ENCODE measurements at regions not wholly inside any gene's neighbourhood (a gene's known extent, or its start where the extent isn't known, plus 50 kb on each side); places are given as distances from the start of the nearest gene placed in this dataset.

- TF ChIP-seq SUZ12 (IDR thresholded peaks at IDR 0.05) (no peak), BHLHE40 (IDR thresholded peaks at IDR 0.05; ENCODE audit: borderline replicate concordance) (no peak), PKNOX1 (IDR thresholded peaks at IDR 0.05) (no peak), ZNF384 (IDR thresholded peaks at IDR 0.05) (no peak), HDGF (IDR thresholded peaks at IDR 0.05; ENCODE audit: borderline replicate concordance) (no peak), L3MBTL2 (conservative IDR thresholded peaks at IDR 0.05) (no peak), FOXM1 (IDR thresholded peaks at IDR 0.05; ENCODE audit: borderline replicate concordance) (no peak), ELF4 (IDR thresholded peaks at IDR 0.05) (no peak), TARDBP (IDR thresholded peaks at IDR 0.05) (no peak), FOXA1 (IDR thresholded peaks at IDR 0.05) (no peak), FOXK2 (IDR thresholded peaks at IDR 0.05) (no peak), SP1 (IDR thresholded peaks at IDR 0.05) (no peak)
Observed at GRCh38 chr3:110419096-110419495, 652.5 kb upstream of the NECTIN3 start.

All from HEK293T (cell line).